NCI-H2227 (cell line): ENCODE measurements at regions not wholly inside any gene's neighbourhood (a gene's known extent, or its start where the extent isn't known, plus 50 kb on each side); places are given as distances from the start of the nearest gene placed in this dataset.
"Not testable (repeated sequence)": the region's sequence is repeated elsewhere in the genome, so short reads cannot be mapped to it uniquely, and the experiment has no call there.

Source experiments
- DNase-seq: peaks from one replicate; lab custom pipeline; 2025; ENCODE audit not compliant: unreplicated experiment; lab: John Stamatoyannopoulos, UW

DNA sequence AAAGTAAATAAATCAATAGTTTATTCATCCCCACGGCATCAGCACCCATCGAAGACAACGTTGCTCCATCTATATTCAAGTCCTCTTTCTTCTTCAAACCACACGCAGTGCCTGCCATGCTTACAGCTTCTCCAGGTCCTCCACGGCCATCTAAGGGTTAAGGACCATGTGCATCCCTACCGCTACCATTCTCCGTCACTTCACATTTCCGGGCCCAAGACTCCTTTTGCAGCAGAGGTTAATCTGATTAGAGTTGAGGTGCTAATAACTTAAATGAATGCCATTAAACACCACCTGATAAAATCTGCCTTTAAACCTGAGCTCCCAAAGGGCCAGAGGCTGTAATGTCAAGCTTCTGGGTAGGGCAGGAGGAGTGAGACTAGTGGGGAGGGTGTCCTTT lies 79.7 kb upstream of the CCND2 start:
- no peak for DNase-seq

DNA sequence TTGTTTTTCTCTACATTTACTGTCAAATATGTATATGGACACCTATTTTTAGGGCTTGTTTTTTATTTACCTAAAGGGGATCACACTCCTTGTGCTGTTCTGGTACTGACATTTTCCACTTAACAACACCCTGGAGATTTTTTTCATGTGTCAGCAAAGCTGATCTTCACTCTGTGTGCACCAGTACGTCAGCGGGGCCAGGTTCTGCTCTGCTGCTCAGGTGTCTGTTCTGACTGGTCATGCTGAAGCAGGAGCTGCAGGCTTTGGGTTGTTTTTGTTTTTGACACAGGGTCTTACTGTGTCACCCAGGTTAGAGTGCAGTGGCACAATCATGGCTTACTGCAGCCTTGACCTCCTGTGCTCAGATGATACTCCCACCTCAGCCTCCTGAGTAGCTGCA lies 81.9 kb upstream of the CCND2 start:
- DNase-seq, result no peak

GRCh38 chr12:4191149-4191548 lies 82.4 kb upstream of the CCND2 start:
- DNase-seq, result no peak

DNA sequence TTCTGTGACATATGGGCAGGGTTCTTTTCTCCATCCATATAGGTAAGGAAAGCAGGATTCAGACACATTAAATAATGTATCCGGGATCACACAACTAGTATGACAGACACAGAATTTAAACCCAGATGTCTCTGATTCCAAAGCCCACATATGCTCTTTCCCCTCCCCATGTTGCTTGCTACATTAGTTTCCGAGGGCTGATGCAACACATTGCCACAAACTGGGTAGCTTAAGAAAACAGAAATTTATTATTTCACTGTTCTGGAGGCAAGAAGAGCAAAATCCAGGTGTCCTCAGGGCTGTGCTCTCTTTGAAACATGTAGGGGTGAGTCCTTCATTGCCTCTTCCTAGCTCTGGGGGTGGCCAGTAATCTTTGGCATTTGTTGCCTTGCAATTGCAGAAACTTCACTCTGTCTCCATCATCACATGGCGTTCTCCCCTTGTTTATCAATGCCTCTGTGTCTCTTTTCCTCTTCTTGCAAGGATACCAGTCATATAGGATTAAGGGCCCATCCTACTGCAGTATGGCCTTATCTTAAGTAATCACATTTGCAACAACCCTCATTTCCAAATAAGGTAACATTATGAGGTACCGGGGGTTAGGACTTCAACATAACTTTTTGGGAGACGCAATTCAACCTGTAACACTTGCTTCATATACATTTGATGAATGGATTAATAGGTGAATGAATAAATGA lies 83.0 kb upstream of the CCND2 start:
- no peak for DNase-seq

GRCh38 chr12:4189721-4190120 lies 83.8 kb upstream of the CCND2 start:
- no peak for DNase-seq

DNA sequence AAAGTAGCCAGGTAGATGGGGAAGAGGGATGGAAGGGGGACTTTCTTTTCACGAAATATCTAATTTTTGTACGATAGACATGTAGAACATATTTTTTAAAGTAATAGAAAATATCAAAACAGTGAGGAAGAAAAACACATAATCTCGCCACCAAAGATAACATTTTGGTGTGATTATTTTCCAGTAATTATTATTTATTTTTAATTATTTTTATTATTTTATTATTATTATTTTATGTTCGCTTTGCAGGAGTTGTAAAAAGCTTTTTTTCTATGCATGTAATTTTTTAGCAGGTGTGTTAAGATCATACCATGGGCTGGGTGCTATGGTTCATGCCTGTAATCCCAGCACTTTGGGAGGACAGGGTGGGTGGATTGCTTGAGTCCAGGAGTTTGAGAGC lies 85.6 kb upstream of the CCND2 start:
- DNase-seq, result no peak

- DNase-seq, result not testable (repeated sequence)
These were observed 86.2 kb upstream of the CCND2 start for GRCh38 chr12:4187315-4187714.

- no peak for DNase-seq
These were observed 95.0 kb upstream of the CCND2 start for GRCh38 chr12:4178424-4179170.

DNA sequence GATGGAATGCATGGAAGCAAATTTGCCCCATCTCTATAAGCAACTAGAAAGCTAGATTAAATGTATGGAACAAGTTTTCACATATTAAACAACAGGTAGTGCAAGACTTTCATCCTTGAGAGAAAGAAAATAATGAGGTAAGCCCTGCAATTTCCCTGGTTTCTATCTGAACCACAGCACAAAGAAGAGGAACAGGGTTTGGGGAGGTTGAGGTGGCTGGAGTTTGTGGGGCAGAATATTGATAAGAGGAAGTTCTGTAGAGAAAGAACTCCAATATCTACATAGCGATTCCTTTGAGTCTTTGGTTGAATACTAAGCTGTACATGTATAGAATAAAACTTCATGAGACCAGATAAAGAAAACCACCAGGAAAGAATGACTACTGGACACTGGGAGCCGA lies 96.3 kb upstream of the CCND2 start:
- no peak for DNase-seq

- no peak for DNase-seq
These were observed 97.4 kb upstream of the CCND2 start for GRCh38 chr12:4176168-4176567.

- DNase-seq, result no peak
These were observed 99.1 kb upstream of the CCND2 start for GRCh38 chr12:4174417-4174816.

- DNase-seq, result no peak
These were observed 100.6 kb upstream of the CCND2 start for GRCh38 chr12:4172999-4173398.

GRCh38 chr12:4171742-4172141 lies 101.8 kb upstream of the CCND2 start:
- no peak for DNase-seq

- DNase-seq, result no peak
These were observed 103.6 kb upstream of the CCND2 start for GRCh38 chr12:4169959-4170358.

- DNase-seq, result no peak
These were observed 104.0 kb upstream of the CCND2 start for GRCh38 chr12:4169531-4169930.

GRCh38 chr12:4168036-4168435 lies 105.5 kb upstream of the CCND2 start:
- DNase-seq, result no peak

DNA sequence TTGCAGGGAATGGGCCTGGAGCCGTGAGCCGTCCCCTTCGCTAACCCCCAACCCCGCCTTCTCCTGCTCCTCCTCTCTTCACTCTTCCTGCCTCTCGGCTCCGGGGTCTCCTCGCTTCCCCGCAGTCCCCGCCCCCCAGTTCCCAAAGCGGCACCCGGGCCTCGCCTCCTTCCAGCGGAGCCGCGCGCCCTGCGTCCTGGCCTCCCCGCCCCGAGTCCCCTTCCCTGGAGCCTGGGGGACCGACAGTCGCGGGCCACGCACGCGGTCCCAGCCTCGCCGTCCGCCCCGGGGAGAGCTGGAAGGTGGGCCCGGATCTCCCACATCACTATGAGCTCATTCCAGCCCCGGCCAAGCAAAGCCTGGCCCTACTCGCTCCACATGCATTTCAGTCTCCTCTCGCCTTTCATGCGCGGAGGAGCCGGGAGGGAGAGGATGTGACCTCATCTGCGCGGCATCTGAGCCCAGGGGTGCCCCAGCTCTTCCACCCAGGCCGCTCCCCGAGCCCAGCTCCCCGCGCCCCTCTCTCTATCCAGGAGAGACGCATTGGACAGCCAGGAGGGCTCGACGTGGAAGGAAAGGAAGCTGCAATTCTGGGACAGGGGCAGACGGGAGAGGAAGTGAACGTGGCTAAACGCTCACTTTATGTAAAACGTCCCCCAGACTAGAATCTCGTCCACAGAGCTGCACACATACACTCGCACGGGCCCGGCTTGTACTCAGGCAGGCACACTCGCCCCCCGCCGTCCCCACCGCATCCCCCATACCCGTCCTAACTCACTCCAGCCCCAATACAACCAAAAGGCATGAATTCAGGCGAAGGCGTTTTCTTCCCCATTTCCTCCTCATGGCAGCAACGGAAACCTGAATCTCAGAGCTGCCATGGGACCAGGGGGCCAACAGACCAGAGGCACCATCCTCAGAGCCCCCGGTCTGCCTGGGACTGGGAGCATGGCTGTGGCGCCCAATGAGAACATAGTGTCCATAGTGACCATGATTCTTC lies 108.7 kb upstream of the CCND2 start:
- no peak for DNase-seq

DNA sequence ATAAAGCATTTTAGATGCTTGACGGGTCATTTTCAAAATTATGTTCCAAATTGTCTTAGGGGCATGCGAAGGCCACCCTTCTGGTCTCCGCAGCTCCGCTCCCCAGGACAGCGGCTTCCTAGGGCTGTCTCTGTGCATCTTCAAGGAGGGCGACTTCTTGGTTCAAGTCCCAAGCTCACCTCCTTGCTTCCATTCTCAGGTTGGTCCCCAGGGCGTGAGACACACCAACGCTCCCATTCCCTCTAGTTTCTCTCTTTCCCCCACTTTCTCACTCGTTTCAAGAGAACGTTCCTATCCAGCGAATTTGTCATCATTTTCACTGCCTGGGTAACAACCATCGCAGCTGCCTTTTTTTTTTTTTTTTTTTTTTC lies 109.4 kb upstream of the CCND2 start:
- no peak for DNase-seq

GRCh38 chr12:4161718-4162117 lies 111.8 kb upstream of the CCND2 start:
- DNase-seq, result no peak

DNA sequence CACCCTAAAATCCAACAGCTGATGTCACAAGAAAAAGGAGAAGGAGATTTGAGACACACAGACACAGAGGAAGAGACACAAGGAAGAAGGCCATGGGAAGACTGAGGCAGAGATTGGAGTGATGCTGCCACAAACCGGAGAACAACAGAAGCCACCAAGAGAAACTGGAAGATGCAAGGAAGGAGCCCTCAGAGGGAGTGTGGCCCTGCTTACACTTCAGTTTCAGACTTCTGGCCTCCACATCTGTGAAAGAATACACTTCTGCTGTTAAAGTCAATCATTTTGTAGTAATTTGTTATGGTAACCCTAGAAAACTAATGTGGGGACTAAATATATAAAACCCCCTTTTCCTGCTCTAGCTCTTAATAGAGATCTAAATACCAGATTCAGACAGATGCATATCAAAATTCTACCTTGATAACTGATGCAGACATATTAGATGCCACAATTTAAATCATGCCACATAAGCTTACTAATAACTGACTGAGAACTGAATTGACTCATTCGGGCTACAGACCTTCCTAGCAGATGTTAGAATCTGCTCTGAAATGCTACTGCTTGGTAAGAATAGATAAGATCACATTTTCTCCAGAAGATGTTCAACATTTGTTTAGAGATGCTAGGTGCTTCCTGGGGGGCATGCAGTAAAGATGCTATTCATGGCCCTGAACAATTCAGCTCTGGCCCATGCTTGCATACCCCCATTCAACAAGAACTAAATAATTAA lies 113.1 kb upstream of the CCND2 start:
- no peak for DNase-seq

DNA sequence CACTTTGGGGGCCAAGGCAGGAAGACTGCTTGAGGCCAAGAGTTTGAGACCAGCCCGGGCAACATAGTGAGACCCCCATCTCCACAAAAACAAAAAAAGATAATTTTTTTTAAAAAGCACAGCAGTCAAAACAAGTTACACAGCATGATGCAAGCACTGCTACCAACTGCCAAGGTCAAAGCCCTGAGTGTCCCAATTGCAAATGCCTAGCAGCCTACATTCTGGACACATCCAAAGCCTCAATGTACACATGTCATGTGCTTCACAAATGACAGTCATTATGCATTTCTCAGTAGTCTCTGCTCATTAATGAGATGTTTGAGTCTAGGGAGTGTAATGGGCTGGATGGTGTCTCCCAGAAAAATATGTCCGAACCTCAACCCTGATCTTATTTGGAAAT lies 113.7 kb upstream of the CCND2 start:
- no peak for DNase-seq
